ENCODE measurements at regions not wholly inside any gene's neighbourhood (a gene's known extent, or its start where the extent isn't known, plus 50 kb on each side); places are given as distances from the start of the nearest gene placed in this dataset.

- no peak overlapping the region for H3K9ac ChIP-seq (replicated peaks; ENCODE audit: extremely low read depth, insufficient read depth, low read length)
- no peaks in the 10 kb centered on the region for H3K4me1 ChIP-seq (ENCODE audit: control insufficient read depth, extremely low read depth, insufficient read depth, low read length)
- no peak overlapping the region for H2AFZ ChIP-seq (ENCODE audit: low read depth, low read length)
- dilution Hi-C loops (cut with MboI; ENCODE audit: extremely low pct_ligation_motif_present, low sequenced_read_pairs) = no loop called here
- no peaks in the 10 kb centered on the region for H3K79me2 ChIP-seq (ENCODE audit: control insufficient read depth, insufficient read depth, low read length)
- TF ChIP-seq JUN (IDR thresholded peaks at IDR 0.05; ENCODE audit: borderline replicate concordance, insufficient read depth, insufficient read length, low read depth) (no peak), CTCF (IDR thresholded peaks at IDR 0.05; ENCODE audit: extremely low read depth in 1 of 2, insufficient read depth in 1 of 2, low read depth in 1 of 2, low read length in 2 of 2) (no peak), POLR2AphosphoS5 (IDR thresholded peaks at IDR 0.05; ENCODE audit: insufficient read depth, low read depth, low read length) (no peak), EZH2 (IDR thresholded peaks at IDR 0.05; ENCODE audit: borderline replicate concordance, low read depth, low read length, severe bottlenecking) (no peak), GATA2 (IDR thresholded peaks at IDR 0.05; ENCODE audit: insufficient read depth, insufficient read length, low read depth, low read length) (no peak), POLR2A (IDR thresholded peaks at IDR 0.05; ENCODE audit: low read depth, low read length) (no peak), MYC (IDR thresholded peaks at IDR 0.05; ENCODE audit: low read depth, low read length) (no peak)
- ChIA-PET CTCF (no interaction called here), POLR2A (no interaction called here)
- FAIRE-seq (no peak), DNase-seq (ENCODE audit: low read depth, low spot score) (no peak)
- no peak overlapping the region for H3K27ac ChIP-seq (ENCODE audit: insufficient read depth, low read depth, low read length)
- no peak overlapping the region for H3K4me3 ChIP-seq (replicated peaks in 1 of 3; ENCODE audit: insufficient read depth in 1 of 3, low read depth in 1 of 3, low read length in 3 of 3)
- no peaks in the 10 kb centered on the region for H3K9me1 ChIP-seq (replicated peaks; ENCODE audit: control insufficient read depth, extremely low read depth, insufficient read depth, low read length)
- H4K20me1 ChIP-seq (replicated peaks; ENCODE audit: control insufficient read depth, extremely low read depth, insufficient read depth, low read length) = no peaks in the 10 kb centered on the region
- H3K9me3 ChIP-seq (replicated peaks; ENCODE audit: control insufficient read depth, insufficient read depth, low read length) = no peaks in the 10 kb centered on the region
- intact Hi-C loops (cut with micrococcal nuclease) = no loop called here
- BruUV-seq (replicated peaks) = no TSS peak
- H3K36me3 ChIP-seq (ENCODE audit: control insufficient read depth in 2 of 2, extremely low read depth in 1 of 2, insufficient read depth in 2 of 2, low read length in 2 of 2) = no peaks in the 10 kb centered on the region
- H3K27me3 ChIP-seq (ENCODE audit: control insufficient read depth in 2 of 2, insufficient read depth in 2 of 2, low read length in 2 of 2) = peaks cover 0 to 5% of the 10 kb centered on the region in 2 experiments
- no peak overlapping the region for H3K4me2 ChIP-seq (ENCODE audit: insufficient read depth, low read length)
Measured at GRCh38 chr1:96498744-96499340, 222.7 kb upstream of the PTBP2 start.

Data from endothelial cell of umbilical vein (primary cell).